Stimulated activated CD4-positive, alpha-beta T cell treated with anti-CD3 and anti-CD28 coated beads, Interleukin-2, amount 100 ng/mL, for 48 hours (primary cell): ENCODE measurements at regions not wholly inside any gene's neighbourhood (a gene's known extent, or its start where the extent isn't known, plus 50 kb on each side); places are given as distances from the start of the nearest gene placed in this dataset.
"Not testable (repeated sequence)": the region's sequence is repeated elsewhere in the genome, so short reads cannot be mapped to it uniquely, and the experiment has no call there.

Experiments
- DNase-seq, 2 donors: peaks; one replicate each; pipeline ENCODE4 v3.0.0-alpha.2; 2020

- DNase-seq, result no peak
Measured at GRCh38 chr6:85068221-85068620, 303.8 kb upstream of the TBX18 start.

- DNase-seq, result no peak
Measured at GRCh38 chr6:85066266-85066665, 301.9 kb upstream of the TBX18 start.

GRCh38 chr6:85065831-85066230 is 301.4 kb upstream of the TBX18 start:
- no peak for DNase-seq

- DNase-seq, result no peak
Measured at GRCh38 chr6:85063611-85064010, 299.2 kb upstream of the TBX18 start.

GRCh38 chr6:85062884-85063283 is 298.5 kb upstream of the TBX18 start:
- no peak for DNase-seq

- no peak for DNase-seq
Measured at GRCh38 chr6:85058806-85059205, 294.4 kb upstream of the TBX18 start.

- DNase-seq, result no peak
Measured at GRCh38 chr6:85050149-85050548, 285.8 kb upstream of the TBX18 start.

- no peak for DNase-seq
Measured at GRCh38 chr6:85049282-85049681, 284.9 kb upstream of the TBX18 start.

GRCh38 chr6:85047818-85048217 is 283.4 kb upstream of the TBX18 start:
- DNase-seq, result no peak

- DNase-seq, result not testable (repeated sequence)
Measured at GRCh38 chr6:85045767-85046166, 281.4 kb upstream of the TBX18 start.

GRCh38 chr6:85044361-85044760 is 280.0 kb upstream of the TBX18 start:
- DNase-seq, result no peak

GRCh38 chr6:85041376-85041775 is 277.0 kb upstream of the TBX18 start:
- DNase-seq, result no peak

- DNase-seq, result no peak
Measured at GRCh38 chr6:85037221-85037620, 272.8 kb upstream of the TBX18 start.

GRCh38 chr6:85035766-85036165 is 271.4 kb upstream of the TBX18 start:
- DNase-seq, result no peak

GRCh38 chr6:85033547-85033946 is 269.1 kb upstream of the TBX18 start:
- DNase-seq, result no peak

GRCh38 chr6:85026021-85026420 is 261.6 kb upstream of the TBX18 start:
- DNase-seq, result no peak

- no peak for DNase-seq
Measured at GRCh38 chr6:85023721-85024120, 259.3 kb upstream of the TBX18 start.

- no peak for DNase-seq
Measured at GRCh38 chr6:85017352-85017751, 253.0 kb upstream of the TBX18 start.

- no peak for DNase-seq
Measured at GRCh38 chr6:85016726-85017125, 252.3 kb upstream of the TBX18 start.

- peak in 1 of 2 donors; percentile 3 for DNase-seq
Measured at GRCh38 chr6:85015396-85015990, 251.1 kb upstream of the TBX18 start.

- no peak for DNase-seq
Measured at GRCh38 chr6:85010865-85011264, 246.5 kb upstream of the TBX18 start.

- DNase-seq, result no peak
Measured at GRCh38 chr6:85008296-85009009, 244.1 kb upstream of the TBX18 start.

GRCh38 chr6:85006362-85006761 is 242.0 kb upstream of the TBX18 start:
- no peak for DNase-seq

- no peak for DNase-seq
Measured at GRCh38 chr6:85005494-85005893, 241.1 kb upstream of the TBX18 start.
